ENCODE measurements at regions not wholly inside any gene's neighbourhood (a gene's known extent, or its start where the extent isn't known, plus 50 kb on each side); places are given as distances from the start of the nearest gene placed in this dataset.

GRCh38 chr5:106134549-106134948, 1536.2 kb downstream of the EFNA5 start:
- no peak overlapping the region for H3K9ac ChIP-seq (ENCODE audit: low read length)
- Mint-ChIP-seq H3K4me1 (no peaks in the 10 kb centered on the region), H3K27ac (no peak overlapping the region), H3K27me3 (no peaks in the 10 kb centered on the region), H3K9me3 (ENCODE audit: insufficient read depth) (no peaks in the 10 kb centered on the region), H3K4me3 (no peak overlapping the region)
- ChIA-PET POLR2A (no interaction called here), CTCF (no interaction called here)
- intact Hi-C loops (cut with micrococcal nuclease), result no loop called here
- H3K27me3 ChIP-seq (replicated peaks in 1 of 4; ENCODE audit: control extremely low read depth in 1 of 4, control insufficient read depth in 3 of 4, insufficient read depth in 4 of 4, low read length in 3 of 4), result no peaks in the 10 kb centered on the region
- H3K4me3 ChIP-seq (ENCODE audit: control extremely low read depth in 1 of 5, extremely low read depth in 1 of 5, insufficient read depth in 1 of 5, low read depth in 2 of 5, low read length in 4 of 5), result no peak overlapping the region
- ATAC-seq (ENCODE audit: low read depth), result no peak
- H3K4me2 ChIP-seq (replicated peaks; ENCODE audit: low read depth, low read length, poor library complexity, severe bottlenecking), result no peak overlapping the region
- DNase-seq, result no peak
- no peaks in the 10 kb centered on the region for H4K20me1 ChIP-seq (ENCODE audit: control insufficient read depth, insufficient read depth, low read length, poor library complexity, severe bottlenecking)
- H3K79me2 ChIP-seq (ENCODE audit: control insufficient read depth, insufficient read depth, low read length), result no peaks in the 10 kb centered on the region
- no peaks in the 10 kb centered on the region for H3K9me3 ChIP-seq (ENCODE audit: control extremely low read depth in 1 of 3, control insufficient read depth in 2 of 3, insufficient read depth in 1 of 3, low read length in 2 of 3)
- no peaks in the 10 kb centered on the region for H3K4me1 ChIP-seq (ENCODE audit: control insufficient read depth in 2 of 2, insufficient read depth in 2 of 2, low read length in 2 of 2)
- TF ChIP-seq CTCF (IDR thresholded peaks at IDR 0.05) (no peak), EZH2 (IDR thresholded peaks at IDR 0.05; ENCODE audit: borderline replicate concordance, insufficient read depth, low read depth, low read length, poor library complexity, severe bottlenecking) (no peak)
- no peaks in the 10 kb centered on the region for H3K36me3 ChIP-seq (replicated peaks in 1 of 2; ENCODE audit: control extremely low read depth in 1 of 2, control insufficient read depth in 1 of 2, extremely low read depth in 1 of 2, insufficient read depth in 2 of 2, low read length in 1 of 2)
- no peak overlapping the region for H3K27ac ChIP-seq (ENCODE audit: low read length in 2 of 2)
- no peak overlapping the region for H2AFZ ChIP-seq (ENCODE audit: insufficient read depth, low read depth, low read length, poor library complexity, severe bottlenecking)

DNA sequence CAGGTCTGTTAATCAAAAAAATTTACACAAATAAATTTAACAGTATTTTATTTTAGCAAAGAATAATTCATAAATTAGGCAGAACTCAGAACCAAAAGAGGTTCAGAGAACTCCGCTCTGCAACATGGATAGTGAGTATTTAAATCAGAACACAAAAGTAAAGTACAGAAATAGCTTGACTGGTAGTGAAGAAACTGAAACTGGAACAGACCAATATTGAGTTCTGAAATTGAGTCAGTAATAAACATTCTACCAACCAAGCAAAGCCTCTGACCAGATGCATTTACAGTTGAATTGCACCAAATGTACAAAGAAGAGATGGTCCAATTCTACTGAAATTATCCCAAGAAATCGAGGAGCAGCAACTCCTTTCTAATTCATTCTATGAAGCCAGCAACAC, 1542.8 kb downstream of the EFNA5 start:
- no peak overlapping the region for H3K4me3 ChIP-seq (ENCODE audit: control extremely low read depth in 1 of 5, extremely low read depth in 1 of 5, insufficient read depth in 1 of 5, low read depth in 2 of 5, low read length in 4 of 5)
- H2AFZ ChIP-seq (ENCODE audit: insufficient read depth, low read depth, low read length, poor library complexity, severe bottlenecking), result no peak overlapping the region
- DNase-seq, result no peak
- no peak overlapping the region for H3K27ac Mint-ChIP-seq
- no peaks in the 10 kb centered on the region for H4K20me1 ChIP-seq (ENCODE audit: control insufficient read depth, insufficient read depth, low read length, poor library complexity, severe bottlenecking)
- no peak for ATAC-seq (ENCODE audit: low read depth)
- H3K36me3 ChIP-seq (replicated peaks in 1 of 2; ENCODE audit: control extremely low read depth in 1 of 2, control insufficient read depth in 1 of 2, extremely low read depth in 1 of 2, insufficient read depth in 2 of 2, low read length in 1 of 2), result no peaks in the 10 kb centered on the region
- no peaks in the 10 kb centered on the region for H3K9me3 ChIP-seq (ENCODE audit: control extremely low read depth in 1 of 3, control insufficient read depth in 2 of 3, insufficient read depth in 1 of 3, low read length in 2 of 3)
- H3K79me2 ChIP-seq (ENCODE audit: control insufficient read depth, insufficient read depth, low read length), result no peaks in the 10 kb centered on the region
- no peak overlapping the region for H3K9ac ChIP-seq (ENCODE audit: low read length)
- 50% methylated on average over 1 of the region's 2 CpGs for WGBS (ENCODE audit: insufficient coverage)
- H3K27me3 Mint-ChIP-seq, result no peaks in the 10 kb centered on the region
- no peaks in the 10 kb centered on the region for H3K27me3 ChIP-seq (replicated peaks in 1 of 4; ENCODE audit: control extremely low read depth in 1 of 4, control insufficient read depth in 3 of 4, insufficient read depth in 4 of 4, low read length in 3 of 4)
- ChIA-PET CTCF (no interaction called here), POLR2A (no interaction called here)
- H3K4me3 Mint-ChIP-seq, result no peak overlapping the region
- H3K4me1 ChIP-seq (ENCODE audit: control insufficient read depth in 2 of 2, insufficient read depth in 2 of 2, low read length in 2 of 2), result no peaks in the 10 kb centered on the region
- TF ChIP-seq CTCF (IDR thresholded peaks at IDR 0.05) (no peak), EZH2 (IDR thresholded peaks at IDR 0.05; ENCODE audit: borderline replicate concordance, insufficient read depth, low read depth, low read length, poor library complexity, severe bottlenecking) (no peak)
- H3K9me3 Mint-ChIP-seq (ENCODE audit: insufficient read depth), result no peaks in the 10 kb centered on the region
- H3K4me2 ChIP-seq (replicated peaks; ENCODE audit: low read depth, low read length, poor library complexity, severe bottlenecking), result no peak overlapping the region
- H3K4me1 Mint-ChIP-seq, result no peaks in the 10 kb centered on the region
- no peak overlapping the region for H3K27ac ChIP-seq (ENCODE audit: low read length in 2 of 2)
- intact Hi-C loops (cut with micrococcal nuclease), result no loop called here
